ENCODE measurements at regions not wholly inside any gene's neighbourhood (a gene's known extent, or its start where the extent isn't known, plus 50 kb on each side); places are given as distances from the start of the nearest gene placed in this dataset.

- DNase-seq (ENCODE audit: low read depth, low spot score) = no peak
- CTCF ChIA-PET = no interaction called here
- POLR2A ChIA-PET = no interaction called here
- H3K4me3 ChIP-seq (ENCODE audit: low read depth, low read length) = no peak overlapping the region
- no peak for TF ChIP-seq CTCF (IDR thresholded peaks at IDR 0.05; ENCODE audit: insufficient read depth, low read length, missing control alignments)
Observed at GRCh38 chr6:3627956-3628835, 123.3 kb downstream of the PXDC1 start.

GRCh38 chr6:3627501-3627900 lies 124.0 kb downstream of the PXDC1 start:
- DNase-seq (ENCODE audit: low read depth, low spot score) = no peak
- no peak overlapping the region for H3K4me3 ChIP-seq (ENCODE audit: low read depth, low read length)
- TF ChIP-seq CTCF (IDR thresholded peaks at IDR 0.05; ENCODE audit: insufficient read depth, low read length, missing control alignments) = no peak
- POLR2A ChIA-PET = no interaction called here
- CTCF ChIA-PET = no interaction called here

GRCh38 chr6:3625980-3626563 lies 125.4 kb downstream of the PXDC1 start:
- H3K4me3 ChIP-seq (ENCODE audit: low read depth, low read length) = no peak overlapping the region
- no peak for DNase-seq (ENCODE audit: low read depth, low spot score)
- no peak for TF ChIP-seq CTCF (IDR thresholded peaks at IDR 0.05; ENCODE audit: insufficient read depth, low read length, missing control alignments)
- POLR2A ChIA-PET = no interaction called here
- CTCF ChIA-PET = no interaction called here

GRCh38 chr6:3625149-3625979 lies 126.1 kb downstream of the PXDC1 start:
- no peak for TF ChIP-seq CTCF (IDR thresholded peaks at IDR 0.05; ENCODE audit: insufficient read depth, low read length, missing control alignments)
- H3K4me3 ChIP-seq (ENCODE audit: low read depth, low read length) = no peak overlapping the region
- no peak for DNase-seq (ENCODE audit: low read depth, low spot score)
- ChIA-PET CTCF (no interaction called here), POLR2A (no interaction called here)

- TF ChIP-seq CTCF (IDR thresholded peaks at IDR 0.05; ENCODE audit: insufficient read depth, low read length, missing control alignments) = no peak
- CTCF ChIA-PET = no interaction called here
- POLR2A ChIA-PET = no interaction called here
- no peak overlapping the region for H3K4me3 ChIP-seq (ENCODE audit: low read depth, low read length)
- no peak for DNase-seq (ENCODE audit: low read depth, low spot score)
Observed at GRCh38 chr6:3624250-3625136, 127.0 kb downstream of the PXDC1 start.
